ENCODE measurements at regions not wholly inside any gene's neighbourhood (a gene's known extent, or its start where the extent isn't known, plus 50 kb on each side); places are given as distances from the start of the nearest gene placed in this dataset.
"Not testable (repeated sequence)": the region's sequence is repeated elsewhere in the genome, so short reads cannot be mapped to it uniquely, and the experiment has no call there.

DNA sequence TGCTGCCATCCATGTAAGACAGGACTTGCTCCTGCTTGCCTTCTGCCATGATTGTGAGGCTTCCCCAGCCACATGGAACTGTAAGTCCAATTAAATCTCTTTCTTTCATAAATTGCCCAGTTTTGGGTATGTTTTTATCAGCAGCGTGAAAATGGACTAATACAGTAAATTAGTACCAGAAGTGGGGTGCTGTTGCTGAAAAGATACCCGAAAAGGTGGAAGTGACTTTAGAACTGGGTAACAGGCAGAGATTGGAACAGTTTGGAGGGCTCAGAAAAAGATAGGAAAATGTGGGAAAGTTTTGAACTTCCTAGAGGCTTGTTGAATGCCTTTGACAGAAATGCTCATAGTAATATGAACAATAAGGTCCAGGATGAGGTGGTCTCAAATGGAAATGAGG is 253.3 kb downstream of the YTHDC2 start:
- H3K9me2 ChIP-seq (ENCODE audit: insufficient read depth); ATAC-seq; H3K4me2 ChIP-seq (ENCODE audit: low read length); RAD21 ChIA-PET (ENCODE audit: low non-redundant PET in 1 of 2, low total read pairs in 2 of 2, uncharacterized antibody in 2 of 2, unreplicated experiment in 2 of 2); CTCF ChIA-PET; H3K36me3 ChIP-seq (ENCODE audit: control insufficient read depth in 1 of 2, insufficient read depth in 2 of 2, low read length in 2 of 2); H3K27ac ChIP-seq (ENCODE audit: low read depth, low read length); H3K79me2 ChIP-seq (ENCODE audit: insufficient read depth, low read length); H3K9ac ChIP-seq (ENCODE audit: low read length); H3K9me3 ChIP-seq (ENCODE audit: control insufficient read depth in 1 of 2, insufficient read depth in 1 of 2, low read depth in 1 of 2, low read length in 2 of 2); BruUV-seq (replicated peaks); DNase-seq (ENCODE audit: low read depth, low spot score); intact Hi-C loops (cut with micrococcal nuclease); H3K4me1 ChIP-seq (ENCODE audit: control insufficient read depth in 1 of 2, insufficient read depth in 2 of 2, low read length in 2 of 2); H2AFZ ChIP-seq (ENCODE audit: low read depth, low read length, poor library complexity, severe bottlenecking); H3K4me3 ChIP-seq (replicated peaks in 1 of 2; ENCODE audit: low read depth in 1 of 2, low read length in 2 of 2); POLR2A ChIA-PET; H4K20me1 ChIP-seq (ENCODE audit: insufficient read depth); H3K27me3 ChIP-seq (ENCODE audit: insufficient read depth, low read length): not testable (repeated sequence)

DNA sequence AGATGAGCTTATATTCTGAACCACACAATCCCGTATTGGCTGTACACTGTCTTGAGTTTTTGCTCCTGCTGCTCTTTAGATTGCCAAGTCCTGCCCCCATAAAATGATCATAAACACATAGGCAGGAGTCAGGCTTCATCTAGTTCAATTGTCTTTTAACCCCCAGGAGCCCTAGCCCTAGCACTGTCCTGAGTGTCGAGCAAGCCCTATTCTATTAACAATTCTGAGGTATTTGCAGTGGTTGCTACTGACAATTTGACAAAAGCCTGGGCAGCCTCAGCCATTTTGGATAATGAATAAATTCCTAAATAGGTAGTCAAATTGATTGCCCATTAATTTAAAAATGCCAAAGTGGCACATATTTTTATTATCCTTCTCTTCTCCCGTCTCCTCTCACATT is 257.2 kb downstream of the YTHDC2 start:
- ChIA-PET RAD21 (ENCODE audit: low non-redundant PET in 1 of 2, low total read pairs in 2 of 2, uncharacterized antibody in 2 of 2, unreplicated experiment in 2 of 2) (no interaction called here), POLR2A (no interaction called here), CTCF (no interaction called here)
- no peak for ATAC-seq
- H3K36me3 ChIP-seq (ENCODE audit: control insufficient read depth in 1 of 2, insufficient read depth in 2 of 2, low read length in 2 of 2), result no peaks in the 10 kb centered on the region
- H3K4me2 ChIP-seq (ENCODE audit: low read length), result no peak overlapping the region
- H2AFZ ChIP-seq (ENCODE audit: low read depth, low read length, poor library complexity, severe bottlenecking), result no peak overlapping the region
- H3K9me3 ChIP-seq (ENCODE audit: control insufficient read depth in 1 of 2, insufficient read depth in 1 of 2, low read depth in 1 of 2, low read length in 2 of 2), result peaks cover 0 to 3% of the 10 kb centered on the region in 2 experiments; a peak in 1 of 4 replicates
- H3K27me3 ChIP-seq (ENCODE audit: insufficient read depth, low read length), result no peaks in the 10 kb centered on the region
- DNase-seq (ENCODE audit: low read depth, low spot score), result no peak
- no TSS peak for BruUV-seq (replicated peaks)
- intact Hi-C loops (cut with micrococcal nuclease), result no loop called here
- no peaks in the 10 kb centered on the region for H3K9me2 ChIP-seq (ENCODE audit: insufficient read depth)
- no peaks in the 10 kb centered on the region for H3K4me1 ChIP-seq (ENCODE audit: control insufficient read depth in 1 of 2, insufficient read depth in 2 of 2, low read length in 2 of 2)
- H3K9ac ChIP-seq (ENCODE audit: low read length), result no peak overlapping the region
- H4K20me1 ChIP-seq (ENCODE audit: insufficient read depth), result no peaks in the 10 kb centered on the region
- no peak overlapping the region for H3K4me3 ChIP-seq (replicated peaks in 1 of 2; ENCODE audit: low read depth in 1 of 2, low read length in 2 of 2)
- no peak for TF ChIP-seq SP1 (IDR thresholded peaks at IDR 0.05; ENCODE audit: low read depth)
- no peak for TF ChIP-seq EZH2 (IDR thresholded peaks at IDR 0.05)
- no peak for TF ChIP-seq CBX3 (IDR thresholded peaks at IDR 0.05; ENCODE audit: low read depth)
- TF ChIP-seq, protein P1, sequence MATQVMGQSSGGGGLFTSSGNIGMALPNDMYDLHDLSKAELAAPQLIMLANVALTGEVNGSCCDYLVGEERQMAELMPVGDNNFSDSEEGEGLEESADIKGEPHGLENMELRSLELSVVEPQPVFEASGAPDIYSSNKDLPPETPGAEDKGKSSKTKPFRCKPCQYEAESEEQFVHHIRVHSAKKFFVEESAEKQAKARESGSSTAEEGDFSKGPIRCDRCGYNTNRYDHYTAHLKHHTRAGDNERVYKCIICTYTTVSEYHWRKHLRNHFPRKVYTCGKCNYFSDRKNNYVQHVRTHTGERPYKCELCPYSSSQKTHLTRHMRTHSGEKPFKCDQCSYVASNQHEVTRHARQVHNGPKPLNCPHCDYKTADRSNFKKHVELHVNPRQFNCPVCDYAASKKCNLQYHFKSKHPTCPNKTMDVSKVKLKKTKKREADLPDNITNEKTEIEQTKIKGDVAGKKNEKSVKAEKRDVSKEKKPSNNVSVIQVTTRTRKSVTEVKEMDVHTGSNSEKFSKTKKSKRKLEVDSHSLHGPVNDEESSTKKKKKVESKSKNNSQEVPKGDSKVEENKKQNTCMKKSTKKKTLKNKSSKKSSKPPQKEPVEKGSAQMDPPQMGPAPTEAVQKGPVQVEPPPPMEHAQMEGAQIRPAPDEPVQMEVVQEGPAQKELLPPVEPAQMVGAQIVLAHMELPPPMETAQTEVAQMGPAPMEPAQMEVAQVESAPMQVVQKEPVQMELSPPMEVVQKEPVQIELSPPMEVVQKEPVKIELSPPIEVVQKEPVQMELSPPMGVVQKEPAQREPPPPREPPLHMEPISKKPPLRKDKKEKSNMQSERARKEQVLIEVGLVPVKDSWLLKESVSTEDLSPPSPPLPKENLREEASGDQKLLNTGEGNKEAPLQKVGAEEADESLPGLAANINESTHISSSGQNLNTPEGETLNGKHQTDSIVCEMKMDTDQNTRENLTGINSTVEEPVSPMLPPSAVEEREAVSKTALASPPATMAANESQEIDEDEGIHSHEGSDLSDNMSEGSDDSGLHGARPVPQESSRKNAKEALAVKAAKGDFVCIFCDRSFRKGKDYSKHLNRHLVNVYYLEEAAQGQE (IDR thresholded peaks at IDR 0.05; ENCODE audit: low read depth), result no peak
- TF ChIP-seq SIN3A (IDR thresholded peaks at IDR 0.05; ENCODE audit: low read depth), result no peak
- no peak for TF ChIP-seq ZFX (IDR thresholded peaks at IDR 0.05)
- TF ChIP-seq, protein P2, sequence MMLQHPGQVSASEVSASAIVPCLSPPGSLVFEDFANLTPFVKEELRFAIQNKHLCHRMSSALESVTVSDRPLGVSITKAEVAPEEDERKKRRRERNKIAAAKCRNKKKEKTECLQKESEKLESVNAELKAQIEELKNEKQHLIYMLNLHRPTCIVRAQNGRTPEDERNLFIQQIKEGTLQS (IDR thresholded peaks at IDR 0.05), result no peak
- TF ChIP-seq POLR2A (IDR thresholded peaks at IDR 0.05; ENCODE audit: borderline replicate concordance, extremely low read depth, insufficient read depth, insufficient read length), result no peak
- no peak for TF ChIP-seq EGR1 (IDR thresholded peaks at IDR 0.05; ENCODE audit: low read depth)
- no peak for TF ChIP-seq EZH2phosphoT487 (IDR thresholded peaks at IDR 0.05; ENCODE audit: borderline replicate concordance)
- no peak for TF ChIP-seq ELF1 (IDR thresholded peaks at IDR 0.05; ENCODE audit: borderline replicate concordance, low read depth)
- TF ChIP-seq FOSL1 (IDR thresholded peaks at IDR 0.05; ENCODE audit: low read depth), result no peak
- no peak overlapping the region for H3K27ac ChIP-seq (ENCODE audit: low read depth, low read length)
- no peaks in the 10 kb centered on the region for H3K79me2 ChIP-seq (ENCODE audit: insufficient read depth, low read length)
